Choroid plexus epithelial cell (primary cell): ENCODE measurements at regions not wholly inside any gene's neighbourhood (a gene's known extent, or its start where the extent isn't known, plus 50 kb on each side); places are given as distances from the start of the nearest gene placed in this dataset.

Experiments
- DNase-seq: peaks from one replicate; pipeline ENCODE4 v3.0.0-alpha.2; 2010; ENCODE audit warnings: low read depth
- H3K4me3 ChIP-seq: 2 replicates; pipeline ENCODE4 v1.5.1; 2011; ENCODE audit warnings: low read depth, mild to moderate bottlenecking, control low read depth, low read length, moderate library complexity
- TF ChIP-seq, protein P1 (sequence below): conservative IDR thresholded peaks from 2 replicates; pipeline ENCODE4 v1.5.1; 2011; ENCODE audit warnings: low read depth, mild to moderate bottlenecking, control low read depth, inconsistent platforms, low read length, moderate library complexity

DNA sequence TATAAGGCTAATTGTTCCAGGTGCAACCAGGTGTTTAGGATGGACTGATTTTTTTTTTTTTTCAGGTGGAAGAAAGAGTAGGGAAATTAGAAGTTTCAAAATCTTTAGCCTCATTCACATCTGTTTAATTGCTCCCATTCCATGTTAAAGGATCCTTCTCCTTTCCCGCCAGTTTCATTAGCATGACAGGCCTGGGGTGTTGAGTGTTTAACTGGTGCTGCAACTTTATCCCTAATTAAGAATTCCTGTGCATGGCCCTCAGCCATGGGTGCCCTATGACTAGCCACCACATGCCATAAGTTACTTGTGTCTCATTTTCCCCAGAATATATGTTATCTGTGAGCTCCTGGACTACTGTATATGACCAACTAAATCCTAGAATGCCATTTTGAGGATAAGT lies 501.4 kb downstream of the NSUN3 start:
- TF ChIP-seq, protein P1, sequence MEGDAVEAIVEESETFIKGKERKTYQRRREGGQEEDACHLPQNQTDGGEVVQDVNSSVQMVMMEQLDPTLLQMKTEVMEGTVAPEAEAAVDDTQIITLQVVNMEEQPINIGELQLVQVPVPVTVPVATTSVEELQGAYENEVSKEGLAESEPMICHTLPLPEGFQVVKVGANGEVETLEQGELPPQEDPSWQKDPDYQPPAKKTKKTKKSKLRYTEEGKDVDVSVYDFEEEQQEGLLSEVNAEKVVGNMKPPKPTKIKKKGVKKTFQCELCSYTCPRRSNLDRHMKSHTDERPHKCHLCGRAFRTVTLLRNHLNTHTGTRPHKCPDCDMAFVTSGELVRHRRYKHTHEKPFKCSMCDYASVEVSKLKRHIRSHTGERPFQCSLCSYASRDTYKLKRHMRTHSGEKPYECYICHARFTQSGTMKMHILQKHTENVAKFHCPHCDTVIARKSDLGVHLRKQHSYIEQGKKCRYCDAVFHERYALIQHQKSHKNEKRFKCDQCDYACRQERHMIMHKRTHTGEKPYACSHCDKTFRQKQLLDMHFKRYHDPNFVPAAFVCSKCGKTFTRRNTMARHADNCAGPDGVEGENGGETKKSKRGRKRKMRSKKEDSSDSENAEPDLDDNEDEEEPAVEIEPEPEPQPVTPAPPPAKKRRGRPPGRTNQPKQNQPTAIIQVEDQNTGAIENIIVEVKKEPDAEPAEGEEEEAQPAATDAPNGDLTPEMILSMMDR = no peak
- H3K4me3 ChIP-seq = no peak overlapping the region
- no peak for DNase-seq

DNA sequence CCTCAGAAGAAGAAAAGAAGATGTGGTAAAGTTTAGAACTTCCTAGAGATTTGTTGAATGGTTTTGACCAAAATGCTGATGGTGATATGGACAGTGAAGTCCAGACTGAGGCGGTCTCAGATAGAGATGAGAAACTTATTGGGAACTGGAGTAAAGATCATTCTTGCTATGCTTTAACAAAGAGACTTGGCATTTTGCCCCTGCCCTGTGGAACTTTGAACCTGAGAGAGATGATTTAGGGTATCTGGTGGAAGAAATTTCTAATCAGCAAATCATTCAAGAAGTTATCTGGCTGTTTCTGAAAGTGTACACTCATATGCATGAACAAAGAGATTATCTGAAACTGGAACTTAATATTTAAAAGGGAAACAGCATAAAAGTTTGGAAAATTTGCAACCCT lies 505.2 kb downstream of the NSUN3 start:
- DNase-seq = no peak
- TF ChIP-seq, protein P1 = no peak

DNA sequence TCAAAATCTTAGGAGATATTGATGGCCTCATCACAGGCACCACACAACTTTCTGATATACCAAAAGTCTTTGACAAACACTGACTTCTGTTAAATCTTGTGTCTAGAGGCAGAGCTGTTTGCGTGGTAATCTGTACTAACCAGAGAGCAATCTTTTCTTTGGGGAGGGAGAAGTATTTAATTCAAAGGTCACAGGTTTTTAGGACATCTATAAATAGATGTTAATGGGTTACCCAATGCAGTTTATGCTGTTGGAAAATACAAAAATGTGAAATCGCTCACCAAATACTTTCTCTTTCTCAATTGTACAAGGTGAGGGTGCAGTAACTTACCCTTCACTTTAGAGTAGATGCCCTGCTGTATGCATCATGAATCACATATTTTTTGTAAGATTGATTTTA lies 510.5 kb downstream of the NSUN3 start:
- TF ChIP-seq, protein P1 = no peak

More for the DNA sequence above, 505.2 kb downstream of the NSUN3 start:
- no peak overlapping the region for H3K4me3 ChIP-seq

DNA sequence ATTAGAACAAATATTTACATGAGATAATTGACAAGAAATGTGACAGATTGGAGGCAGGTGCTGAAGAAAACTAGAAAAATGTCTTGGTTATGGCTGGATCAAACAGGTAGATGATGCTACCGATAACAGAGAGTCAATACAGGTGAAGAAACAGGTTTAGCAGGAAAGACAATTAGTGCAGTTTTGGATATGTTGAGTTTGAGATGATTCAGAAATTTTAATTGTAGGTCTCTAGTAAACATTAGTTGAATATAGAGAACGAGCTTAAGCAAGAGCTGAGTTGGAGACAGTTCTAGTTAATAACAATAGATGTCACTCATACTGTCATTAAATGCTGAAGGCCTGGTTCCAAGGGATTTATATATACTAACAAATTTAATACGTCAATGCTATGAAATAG lies 524.4 kb downstream of the NSUN3 start:
- no peak for DNase-seq
- TF ChIP-seq, protein P1 = no peak

More for the DNA sequence above, 510.5 kb downstream of the NSUN3 start:
- no peak for DNase-seq
- H3K4me3 ChIP-seq = no peak overlapping the region

DNA sequence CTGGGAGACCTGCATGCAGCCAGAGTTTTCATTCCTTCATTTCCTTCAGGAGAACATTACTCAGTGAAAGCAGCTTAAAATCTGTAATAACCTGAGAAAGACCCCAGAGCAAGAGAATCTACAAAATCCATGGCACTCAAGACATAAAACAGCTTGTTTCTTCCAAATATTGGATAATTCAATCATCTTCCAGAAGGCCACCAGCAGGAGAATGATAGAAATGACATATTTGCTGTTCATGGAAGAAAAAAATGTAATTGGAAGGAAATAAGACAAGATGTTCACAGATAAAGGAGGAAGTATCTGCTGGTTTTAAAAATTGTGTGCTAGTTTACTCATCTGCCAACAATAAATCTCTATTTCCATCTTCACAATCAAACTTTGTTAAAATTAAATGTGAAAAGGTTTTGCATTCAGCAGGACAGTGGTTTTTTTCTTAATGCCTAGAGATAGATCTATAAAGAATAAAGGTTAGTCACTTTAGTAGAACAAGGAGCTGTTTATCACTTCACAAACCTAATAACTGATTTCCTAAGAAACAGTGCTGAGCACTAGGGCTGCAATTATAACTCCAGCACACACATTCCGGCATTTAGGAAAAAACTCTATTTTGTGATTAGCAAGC lies 530.8 kb downstream of the NSUN3 start:
- no peak for DNase-seq
- TF ChIP-seq, protein P1 = no peak
- H3K4me3 ChIP-seq = no peak overlapping the region

More for the DNA sequence above, 524.4 kb downstream of the NSUN3 start:
- no peak overlapping the region for H3K4me3 ChIP-seq

DNA sequence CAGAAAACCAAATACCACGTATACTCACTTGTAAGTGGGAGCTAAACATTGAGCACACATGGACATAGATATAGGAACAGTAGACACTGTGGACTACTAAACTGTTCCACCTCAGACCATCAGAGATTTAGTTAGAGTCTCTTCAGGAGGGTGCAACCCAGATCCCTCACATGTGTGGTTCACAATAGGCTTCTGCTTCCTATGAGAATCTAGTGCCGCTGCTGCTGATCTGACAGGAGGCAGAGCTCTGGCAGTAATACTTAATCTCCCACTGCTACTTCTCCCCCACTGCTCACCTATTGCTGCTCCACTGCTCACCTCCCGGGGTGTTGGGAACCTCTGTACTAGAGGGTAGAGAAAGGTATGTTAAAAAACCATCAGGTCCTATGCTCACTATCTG lies 533.3 kb downstream of the NSUN3 start:
- H3K4me3 ChIP-seq = no peak overlapping the region
- TF ChIP-seq, protein P1 = no peak
- DNase-seq = no peak

DNA sequence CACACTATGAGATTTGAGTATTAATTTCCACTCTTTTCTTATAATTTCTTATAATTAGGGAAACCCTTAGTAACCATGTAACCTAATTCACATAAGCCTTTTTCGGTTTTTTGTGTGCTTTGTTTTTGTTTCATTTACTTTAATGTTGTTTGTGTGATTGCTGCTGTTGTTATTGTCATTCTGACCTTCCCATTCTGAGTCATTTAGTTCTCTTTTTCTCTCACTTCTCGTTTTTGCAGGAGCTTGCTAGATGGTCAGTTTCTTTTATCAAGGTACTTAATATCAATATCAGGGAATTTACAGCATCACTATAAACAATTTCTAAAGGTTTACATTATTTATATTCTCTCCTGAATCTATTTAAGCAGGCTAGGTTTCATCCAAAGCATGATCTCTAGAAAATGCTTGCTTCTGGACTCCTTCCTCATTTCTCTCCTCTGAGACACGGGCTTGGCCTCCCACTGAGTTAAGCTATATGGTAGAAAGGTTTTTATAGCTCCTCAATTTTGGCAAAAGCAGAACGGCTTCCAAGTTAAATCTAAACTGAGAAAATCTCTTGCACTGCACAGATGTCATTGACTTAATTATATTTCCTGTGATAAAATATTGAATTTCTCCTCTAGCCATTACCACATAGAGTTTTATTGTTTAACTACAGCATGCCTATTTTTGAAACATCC lies 534.2 kb downstream of the NSUN3 start:
- TF ChIP-seq, protein P1 = no peak
- no peak overlapping the region for H3K4me3 ChIP-seq
- DNase-seq = no peak
